Fibroblast of villous mesenchyme (primary cell): ENCODE measurements at regions not wholly inside any gene's neighbourhood (a gene's known extent, or its start where the extent isn't known, plus 50 kb on each side); places are given as distances from the start of the nearest gene placed in this dataset.
"Not testable (repeated sequence)": the region's sequence is repeated elsewhere in the genome, so short reads cannot be mapped to it uniquely, and the experiment has no call there.

Experiments
- DNase-seq: peaks from one replicate; pipeline ENCODE4 v3.0.0-alpha.2; 2010; ENCODE audit warnings: low read depth
- H3K4me3 ChIP-seq: 2 replicates; pipeline ENCODE4 v1.5.1; 2011; ENCODE audit warnings: low read depth, mild to moderate bottlenecking, low read length
- CTCF ChIP-seq: IDR thresholded peaks from 2 replicates; pipeline ENCODE4 v1.5.1; 2012; ENCODE audit warnings: low read depth, mild to moderate bottlenecking, low read length; ENCODE audit not compliant: insufficient read depth

DNA sequence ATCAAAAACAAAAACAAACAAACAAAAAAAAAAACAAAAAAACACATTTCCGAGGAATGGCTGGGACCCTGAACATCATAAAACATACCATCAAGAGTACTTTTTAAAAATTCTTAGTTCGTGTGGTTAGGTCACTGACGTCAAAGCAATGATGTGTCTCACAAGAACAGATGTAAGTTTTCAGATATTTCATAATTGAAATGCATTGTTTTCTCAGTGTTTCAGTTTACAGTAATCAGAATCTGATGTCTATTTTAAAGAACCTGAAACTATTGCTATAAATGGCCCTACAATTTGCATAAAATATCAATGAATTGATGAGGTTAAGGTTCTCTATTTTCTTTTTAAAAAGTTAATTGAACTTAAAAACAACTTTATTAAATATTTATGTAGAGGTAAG is 103.7 kb upstream of the HGF start:
- DNase-seq, result peak; percentile 49
- TF ChIP-seq CTCF, result no peak
- H3K4me3 ChIP-seq, result no peak overlapping the region

- DNase-seq, result peak; percentile 47
Measured at GRCh38 chr7:81871606-81872265, 101.9 kb upstream of the HGF start.

DNA sequence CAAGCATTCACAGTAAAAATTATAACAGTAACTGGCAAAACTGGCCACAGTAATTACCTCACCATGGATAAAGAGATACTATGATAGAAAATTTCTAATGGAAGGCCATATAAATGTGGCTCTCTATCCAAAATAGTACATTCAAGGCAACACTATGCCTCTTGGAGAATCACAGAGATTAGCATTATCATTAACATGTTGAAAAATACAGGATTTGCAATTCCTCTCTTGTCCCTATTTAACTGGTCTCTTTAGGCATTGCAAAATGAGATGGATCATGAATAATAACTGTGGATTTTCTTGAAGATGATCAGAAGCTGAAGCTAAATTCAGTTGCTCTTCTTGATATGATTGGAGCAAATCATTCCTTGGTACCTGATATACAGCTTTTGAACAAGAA is 100.8 kb upstream of the HGF start:
- TF ChIP-seq CTCF, result no peak
- H3K4me3 ChIP-seq, result no peak overlapping the region
- no peak for DNase-seq

More at GRCh38 chr7:81871606-81872265, 101.9 kb upstream of the HGF start:
- TF ChIP-seq CTCF, result no peak
- no peak overlapping the region for H3K4me3 ChIP-seq

DNA sequence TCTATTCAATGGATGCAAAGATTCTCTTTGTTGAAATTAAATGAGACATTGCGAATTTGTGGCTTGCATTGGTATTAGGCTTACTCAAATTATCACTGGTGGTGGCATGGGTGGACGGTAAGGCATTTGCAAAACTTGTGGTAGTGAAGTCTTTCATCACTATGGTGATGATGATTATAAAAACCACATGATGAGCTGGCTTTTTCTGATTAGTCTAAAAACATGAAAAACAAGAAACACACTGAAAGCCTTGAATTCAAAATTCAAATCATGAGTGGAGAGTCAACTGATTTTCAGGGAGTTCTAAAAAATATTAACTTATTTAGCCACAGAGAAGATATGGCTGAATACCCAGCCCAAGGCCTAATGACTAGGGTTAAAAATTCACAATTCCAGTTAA is 99.8 kb upstream of the HGF start:
- DNase-seq, result no peak
- TF ChIP-seq CTCF, result no peak

GRCh38 chr7:81865754-81866153 is 95.9 kb upstream of the HGF start:
- no peak for DNase-seq
- no peak overlapping the region for H3K4me3 ChIP-seq
- no peak for TF ChIP-seq CTCF

More for the DNA sequence above, 99.8 kb upstream of the HGF start:
- H3K4me3 ChIP-seq, result no peak overlapping the region

DNA sequence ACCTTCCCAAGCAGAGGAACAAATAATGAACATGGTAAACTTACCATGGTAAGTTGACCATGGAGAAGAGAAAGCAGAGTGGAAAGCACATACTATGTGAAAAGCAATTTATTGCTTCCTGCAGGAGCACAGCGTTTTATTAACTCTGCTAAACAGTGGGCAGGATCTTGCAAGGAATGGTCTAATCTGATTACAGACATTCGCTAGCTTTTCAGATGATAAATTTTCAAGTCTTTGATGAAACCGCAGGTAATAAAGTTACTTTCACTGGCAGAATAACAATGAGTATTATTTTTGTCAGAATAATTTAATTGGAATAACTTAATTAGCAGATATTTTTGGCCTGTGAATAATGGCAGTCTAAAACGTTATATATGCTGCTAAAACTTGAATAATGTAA is 89.6 kb upstream of the HGF start:
- no peak for TF ChIP-seq CTCF
- no peak overlapping the region for H3K4me3 ChIP-seq
- no peak for DNase-seq

- not testable (repeated sequence) for H3K4me3 ChIP-seq, DNase-seq
Measured at GRCh38 chr7:81858820-81859219, 89.0 kb upstream of the HGF start.

DNA sequence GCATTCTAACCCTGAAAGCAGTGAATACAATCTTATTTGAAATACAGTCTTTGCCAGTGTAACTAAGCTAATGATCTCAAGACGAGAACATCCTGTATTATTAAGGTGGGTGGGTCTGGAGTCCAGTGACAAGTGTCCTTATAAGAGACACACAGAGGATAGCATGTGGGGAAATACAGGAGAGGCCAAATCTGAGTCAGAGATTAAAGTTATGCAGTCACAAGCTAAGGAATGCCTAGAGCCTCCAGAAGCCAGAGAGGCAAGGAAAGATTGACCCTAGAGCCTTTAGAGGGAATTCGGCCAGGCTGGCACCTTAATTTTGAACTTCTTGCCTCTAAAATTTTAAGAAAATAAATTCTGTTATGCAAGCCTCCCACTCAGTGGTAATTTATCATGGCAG is 87.5 kb upstream of the HGF start:
- no peak for TF ChIP-seq CTCF
- H3K4me3 ChIP-seq, result no peak overlapping the region
- DNase-seq, result no peak
